Fibroblast of the conjunctiva (primary cell): ENCODE measurements at regions not wholly inside any gene's neighbourhood (a gene's known extent, or its start where the extent isn't known, plus 50 kb on each side); places are given as distances from the start of the nearest gene placed in this dataset.
A peak's percentile ranks its signal among the peaks of the same experiment; 100 is the strongest.

Experiments used
- DNase-seq: peaks from one replicate; pipeline ENCODE4 v3.0.0-alpha.2; 2010; ENCODE audit warnings: low read depth

DNA sequence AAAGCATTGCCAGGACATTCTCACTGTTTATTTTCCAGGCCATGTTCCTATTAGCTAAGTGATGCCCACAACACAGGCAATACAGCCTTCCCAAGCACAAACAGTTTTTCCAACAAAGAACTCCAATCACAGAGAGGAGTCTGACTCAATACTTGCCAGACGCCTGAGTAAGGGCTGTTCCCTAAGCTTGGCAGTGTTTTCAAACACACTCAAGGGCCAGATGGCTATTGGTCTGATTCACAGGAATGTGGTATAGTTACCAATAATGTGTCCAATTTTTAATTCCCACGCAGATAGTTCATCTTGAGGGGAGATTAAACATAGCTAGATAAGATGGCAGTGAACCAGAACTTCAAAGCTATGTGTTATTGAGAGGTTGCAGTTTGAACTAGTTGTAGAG is 381.0 kb downstream of the SNAPC1 start:
- DNase-seq, result peak; percentile 2

DNA sequence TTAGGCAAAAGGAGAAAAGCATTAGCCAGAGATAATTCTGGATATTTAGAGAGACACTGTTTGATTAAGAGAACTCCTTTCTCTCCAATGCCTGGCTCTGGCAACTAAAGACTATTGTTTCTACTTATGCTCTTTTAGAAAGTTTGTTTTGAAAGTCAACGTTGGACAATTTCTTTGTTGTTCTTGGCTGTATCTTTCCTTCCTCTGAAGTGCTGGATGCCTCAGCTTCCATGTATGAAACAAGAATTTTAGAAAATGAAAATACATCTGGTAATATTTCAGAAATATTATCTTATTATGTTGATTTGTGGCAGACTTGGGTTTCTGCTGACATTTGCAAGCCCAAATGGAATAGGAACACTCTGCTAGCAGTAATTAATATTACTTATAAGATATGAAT is 382.6 kb downstream of the SNAPC1 start:
- DNase-seq, result no peak

DNA sequence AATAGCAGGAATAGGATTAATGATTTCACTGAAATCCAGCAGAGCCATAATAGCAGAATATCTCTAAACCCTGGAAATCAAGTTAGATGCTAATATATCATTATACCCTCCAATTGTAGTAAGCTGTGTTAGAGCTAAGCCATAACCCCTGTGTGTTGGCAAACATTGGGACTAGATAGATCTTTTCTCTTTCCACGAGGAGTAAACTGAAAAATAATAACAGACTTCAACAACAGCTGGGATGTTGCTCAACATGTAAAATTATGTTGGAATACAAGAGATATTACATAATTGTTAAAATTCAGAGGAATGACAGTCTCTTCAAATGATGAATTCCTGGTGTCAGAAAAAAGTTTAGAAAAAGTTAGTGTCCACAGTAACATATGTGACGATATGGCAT is 383.8 kb downstream of the SNAPC1 start:
- DNase-seq, result no peak

DNA sequence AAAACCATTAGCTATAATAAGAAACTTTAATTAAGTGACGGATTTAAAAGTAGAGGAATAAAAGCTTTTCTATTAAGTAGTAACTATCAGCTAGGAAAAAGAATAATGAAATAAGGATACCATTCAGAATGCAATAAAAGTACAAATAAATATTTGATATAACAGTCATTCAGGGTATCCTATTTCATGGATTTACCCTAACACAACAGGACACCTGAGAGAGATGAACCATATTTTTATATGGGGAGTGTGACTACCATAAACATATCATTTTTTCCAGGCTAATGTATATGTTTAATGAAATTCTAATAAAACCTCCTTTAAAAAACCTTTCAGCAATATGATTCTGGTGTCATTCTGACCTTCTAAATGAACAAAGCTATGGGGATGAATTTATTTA is 393.8 kb downstream of the SNAPC1 start:
- no peak for DNase-seq

DNA sequence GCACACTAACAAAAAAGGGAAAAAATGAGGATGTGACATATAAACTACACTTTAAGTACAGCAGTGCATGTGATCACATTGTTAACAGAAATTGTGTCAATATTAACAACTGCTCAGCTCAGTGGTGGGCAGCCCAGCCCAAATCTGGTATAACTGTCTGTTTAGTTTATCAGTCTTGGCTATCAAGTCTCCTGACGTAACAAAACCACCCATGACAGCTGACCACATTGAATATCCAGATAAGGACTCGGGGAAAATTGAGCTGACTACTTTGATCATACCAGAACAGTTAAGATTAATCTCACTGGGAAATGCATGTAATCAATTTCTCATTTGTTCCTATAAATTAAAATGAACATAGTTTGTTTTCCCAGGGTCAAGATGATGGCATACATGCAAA is 396.6 kb downstream of the SNAPC1 start:
- DNase-seq, result no peak

DNA sequence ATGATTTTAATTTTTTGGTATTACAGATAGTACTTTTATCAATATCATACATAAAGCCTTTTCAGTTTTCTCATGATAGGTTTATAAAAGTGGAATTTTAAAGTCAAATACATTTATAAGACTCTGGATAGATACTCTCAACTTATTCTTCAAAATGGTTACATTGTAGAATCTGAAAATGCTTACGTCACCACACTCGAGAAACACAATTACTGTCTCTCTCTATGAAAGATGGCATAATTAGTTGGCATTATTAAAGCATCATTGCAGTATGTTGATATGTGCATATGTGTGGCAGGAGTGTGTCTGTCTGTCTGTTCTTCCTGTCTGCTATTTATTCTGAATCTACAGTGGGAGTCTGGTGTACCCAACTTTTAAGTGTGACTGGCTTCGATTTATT is 397.1 kb downstream of the SNAPC1 start:
- no peak for DNase-seq

DNA sequence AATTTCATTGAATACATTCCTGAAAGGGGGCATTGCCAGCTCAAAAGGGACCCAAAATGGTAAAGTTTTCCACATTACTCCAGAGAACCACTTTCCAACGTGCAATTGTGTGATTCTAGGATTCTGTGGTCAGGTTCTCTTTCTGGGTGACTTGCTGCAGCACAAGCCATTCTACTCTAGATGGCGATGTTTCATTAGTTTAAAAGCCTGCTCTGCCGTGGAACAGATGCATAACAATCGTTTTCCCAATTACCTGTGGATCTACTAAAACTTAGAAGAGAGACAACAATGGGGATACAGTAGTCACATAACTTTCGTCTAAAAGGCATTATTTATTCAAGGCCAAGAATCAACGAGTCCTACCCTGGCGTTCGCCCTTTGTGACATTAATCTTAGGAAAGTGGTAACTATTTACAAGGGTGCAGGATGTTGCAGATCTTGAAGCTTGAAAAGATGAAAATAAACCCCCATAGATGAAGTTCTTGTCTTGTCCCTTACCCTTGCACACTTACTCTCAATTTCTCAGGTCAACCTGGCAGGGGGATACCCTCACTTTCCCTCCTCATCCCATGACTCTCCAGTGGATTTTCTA is 400.9 kb downstream of the SNAPC1 start:
- DNase-seq, result peak; percentile 14

DNA sequence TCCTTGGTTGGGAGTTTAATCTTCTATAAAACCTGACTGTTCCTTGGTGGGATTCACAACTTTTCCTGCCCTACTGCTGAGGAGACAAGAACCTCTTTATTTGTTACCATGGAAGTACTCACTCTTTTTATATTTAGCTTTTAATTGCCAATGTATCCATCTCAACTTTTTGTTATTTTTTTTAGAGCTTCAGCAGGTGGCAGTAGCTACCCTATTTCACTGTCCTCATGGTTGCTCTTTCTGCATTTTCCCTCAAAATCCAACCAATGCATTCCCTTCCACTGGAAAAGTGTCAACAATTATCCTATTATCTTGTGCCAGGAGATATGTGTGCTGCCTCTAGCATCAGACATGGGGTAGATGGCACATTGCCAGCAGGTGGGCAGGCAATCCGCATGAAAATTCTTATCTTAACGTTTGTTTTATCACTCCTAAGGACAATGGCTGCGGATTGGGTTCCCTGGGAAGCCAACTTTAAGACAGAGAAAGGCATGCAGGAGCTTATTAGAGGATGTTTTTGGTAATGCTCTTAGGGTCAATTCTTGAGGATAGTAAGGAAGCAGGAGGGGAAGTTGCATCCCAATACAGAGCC is 406.4 kb downstream of the SNAPC1 start:
- no peak for DNase-seq

DNA sequence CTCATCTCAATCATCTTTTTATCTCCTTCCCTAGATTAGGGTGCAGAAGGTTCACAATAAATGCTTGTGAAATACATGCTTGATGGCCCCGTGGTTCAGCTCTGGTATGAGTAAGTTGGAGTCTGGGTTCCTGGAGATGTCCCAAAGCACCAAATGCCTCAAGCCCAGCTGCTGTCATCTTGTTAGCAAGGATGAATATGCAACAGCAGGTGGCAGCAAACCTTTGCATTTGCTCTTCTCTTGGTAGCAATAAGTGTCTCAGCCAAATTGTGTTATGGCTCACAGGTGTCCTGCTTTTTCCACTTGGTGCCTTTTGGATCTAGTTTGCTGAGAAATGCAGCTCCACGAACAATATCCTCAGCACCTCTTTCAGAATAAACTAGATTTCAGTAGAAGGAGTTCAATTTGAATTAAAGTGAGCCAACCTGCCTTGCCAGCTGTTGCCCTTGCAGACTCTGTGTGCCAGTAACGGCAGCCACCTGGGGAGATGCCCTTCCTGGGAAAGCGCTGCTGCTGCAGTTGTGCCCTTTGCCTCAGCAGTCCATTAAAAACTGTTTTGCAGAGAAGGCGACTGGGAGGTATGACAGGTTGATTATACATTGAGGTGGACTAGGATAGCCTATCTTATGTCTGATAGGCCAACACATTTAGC is 417.3 kb downstream of the SNAPC1 start:
- DNase-seq, result peak; percentile 83

DNA sequence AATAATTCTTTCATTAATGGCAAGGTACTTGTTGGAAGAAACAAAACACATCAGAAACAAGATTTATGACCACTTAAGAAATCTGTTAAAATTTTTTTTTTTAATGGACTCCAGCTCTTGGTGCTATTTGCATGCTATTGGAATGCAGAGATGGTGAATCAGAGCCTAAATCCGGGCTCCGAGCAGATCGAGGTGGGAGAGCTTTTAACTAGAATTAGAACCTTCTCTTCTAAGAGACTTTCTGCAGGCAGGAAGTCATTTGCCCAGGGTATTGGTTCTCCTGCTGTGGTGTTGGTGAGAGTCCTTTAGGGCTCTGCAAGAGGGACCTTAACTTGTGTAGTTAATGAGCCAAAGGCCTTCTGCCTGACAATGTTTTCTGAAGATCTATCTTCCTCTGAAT is 419.4 kb downstream of the SNAPC1 start:
- no peak for DNase-seq

DNA sequence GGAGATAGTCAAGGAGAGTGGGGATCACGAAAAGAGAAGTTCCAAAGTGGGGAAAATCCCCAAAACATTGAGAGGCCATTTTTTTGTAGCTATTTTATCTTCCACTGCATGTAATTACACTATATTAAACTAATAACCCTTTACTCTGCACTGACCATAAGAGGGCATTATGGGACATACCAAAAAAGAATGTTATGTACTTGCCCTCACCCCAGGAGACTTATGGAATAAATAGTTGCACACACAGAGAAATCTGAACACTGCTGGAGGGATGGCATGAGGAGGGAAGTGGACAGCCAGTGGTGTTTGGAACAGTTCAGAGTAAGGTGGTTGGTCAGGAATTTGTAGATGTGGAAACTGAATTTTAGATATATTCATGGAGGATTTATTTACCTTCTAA is 422.9 kb downstream of the SNAPC1 start:
- DNase-seq, result no peak

DNA sequence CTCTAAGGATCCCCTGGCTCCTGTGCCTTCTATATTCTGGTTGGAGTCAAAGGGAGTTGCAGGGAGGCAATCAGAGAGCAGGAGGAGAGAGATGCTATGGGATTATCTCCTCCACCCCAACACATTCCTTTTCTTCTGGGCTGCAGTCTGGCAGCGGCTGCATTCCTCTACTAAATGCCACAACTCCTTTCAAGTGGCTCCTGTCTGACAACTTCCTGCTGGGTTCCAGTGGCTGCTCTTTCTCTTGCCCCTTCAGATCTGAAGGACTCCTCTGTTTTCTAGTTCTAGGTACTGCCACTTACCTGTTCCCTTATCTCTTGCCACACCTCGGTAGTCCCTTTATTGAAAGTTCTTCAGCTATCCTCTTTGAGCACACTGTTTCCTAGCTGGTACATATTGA is 425.0 kb downstream of the SNAPC1 start:
- DNase-seq, result no peak

DNA sequence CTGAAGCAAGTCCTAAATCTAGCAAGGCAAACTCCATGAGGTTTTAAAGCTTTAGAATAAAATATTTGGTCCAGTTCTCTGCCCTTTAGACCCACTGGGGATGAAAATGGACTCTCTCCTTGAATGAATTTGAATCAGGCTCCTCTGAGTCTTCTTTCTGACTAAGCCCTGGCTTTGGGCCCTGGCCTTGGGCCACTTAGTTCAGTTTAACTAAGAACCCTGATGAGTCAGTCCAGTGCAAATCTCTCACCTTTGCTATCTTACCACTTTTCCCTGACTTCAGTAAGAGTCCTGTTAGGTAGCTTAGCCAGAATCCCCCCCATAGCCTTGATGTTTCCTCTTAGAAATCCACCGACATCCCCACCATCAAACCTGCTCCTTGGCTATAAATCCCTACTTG is 427.5 kb downstream of the SNAPC1 start:
- DNase-seq, result peak; percentile 30

DNA sequence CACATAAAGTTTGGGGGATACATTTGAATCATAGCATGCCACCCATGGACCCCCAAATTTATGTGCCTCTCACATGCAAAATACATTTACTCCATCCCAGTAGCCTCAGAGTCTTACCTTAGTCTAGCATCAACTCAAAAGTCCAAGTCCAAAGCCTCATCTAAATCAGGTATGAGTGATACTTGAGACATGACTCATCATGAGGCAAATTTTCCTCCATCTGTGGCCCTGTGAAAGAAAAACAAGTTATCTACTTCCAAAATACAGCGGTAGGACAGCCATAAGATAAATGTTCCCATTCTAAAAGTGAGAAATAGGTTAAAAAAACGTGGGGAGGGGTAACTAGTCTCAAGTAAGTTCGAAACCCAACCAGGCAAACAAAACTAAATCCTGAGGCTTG is 444.2 kb downstream of the SNAPC1 start:
- no peak for DNase-seq

DNA sequence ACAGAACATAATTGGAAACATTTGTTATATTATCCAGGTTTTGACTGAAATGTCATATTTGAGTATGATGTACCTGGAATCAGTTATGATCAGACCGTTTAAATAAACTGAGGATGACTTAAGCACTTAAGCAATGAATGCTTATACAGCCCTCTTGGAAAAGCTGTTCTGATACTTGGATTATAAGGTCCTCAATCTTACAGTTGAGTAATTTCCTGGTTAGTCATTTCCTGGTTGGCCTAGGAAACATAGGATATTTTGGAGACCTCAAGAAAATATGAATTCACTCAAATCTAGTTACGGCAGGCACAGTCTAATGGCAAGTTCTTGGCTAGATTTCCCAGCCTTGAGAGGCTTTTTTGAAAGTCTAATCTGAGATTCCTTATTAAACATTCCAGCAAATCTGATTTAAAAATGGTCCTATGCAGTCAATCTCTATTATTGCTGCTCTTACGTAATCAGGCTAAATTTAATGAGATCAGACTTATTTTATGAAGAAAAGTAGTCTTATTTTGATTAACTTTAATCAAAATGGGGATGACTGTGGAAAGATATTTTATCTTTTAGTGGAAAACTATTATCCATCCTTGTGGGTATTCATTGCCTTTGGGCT is 447.2 kb downstream of the SNAPC1 start:
- DNase-seq, result peak; percentile 33

DNA sequence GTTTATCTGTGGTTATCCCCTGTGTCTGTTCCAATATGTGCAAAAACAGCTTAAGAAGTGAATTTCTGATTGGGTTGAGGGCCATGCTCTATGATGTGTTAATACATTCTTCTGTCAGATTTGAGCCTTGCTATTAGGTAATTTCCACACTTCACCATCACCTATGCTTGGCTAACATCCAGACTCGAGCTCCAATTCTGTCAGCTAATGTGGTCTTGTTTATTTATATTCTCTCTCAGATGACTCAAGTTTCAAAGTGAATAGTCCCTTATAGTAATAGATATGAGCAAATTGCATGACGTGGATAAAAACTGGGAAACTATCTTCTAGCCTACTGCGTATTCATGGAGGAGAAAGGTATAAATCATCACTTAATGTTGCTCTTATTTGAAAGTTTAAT is 451.3 kb downstream of the SNAPC1 start:
- DNase-seq, result no peak

DNA sequence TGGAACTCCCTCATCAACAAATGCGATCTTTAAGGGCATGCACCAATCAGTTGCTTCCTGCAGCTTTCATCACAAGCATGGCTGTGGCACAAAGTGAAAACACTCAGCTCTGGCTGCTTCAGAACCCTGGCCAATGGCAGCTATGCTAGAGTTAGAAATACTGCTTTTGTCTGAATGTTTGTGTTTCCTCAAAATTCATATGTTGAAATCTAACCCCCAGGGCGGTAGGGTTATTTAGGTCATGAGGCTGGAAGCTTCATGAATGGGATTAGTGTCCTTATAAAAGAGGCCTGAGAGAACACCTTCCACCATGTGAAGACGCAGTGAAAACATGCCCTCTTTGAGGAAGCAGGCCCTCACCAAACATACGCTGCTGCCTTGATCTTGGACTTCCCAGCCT is 453.9 kb downstream of the SNAPC1 start:
- no peak for DNase-seq

DNA sequence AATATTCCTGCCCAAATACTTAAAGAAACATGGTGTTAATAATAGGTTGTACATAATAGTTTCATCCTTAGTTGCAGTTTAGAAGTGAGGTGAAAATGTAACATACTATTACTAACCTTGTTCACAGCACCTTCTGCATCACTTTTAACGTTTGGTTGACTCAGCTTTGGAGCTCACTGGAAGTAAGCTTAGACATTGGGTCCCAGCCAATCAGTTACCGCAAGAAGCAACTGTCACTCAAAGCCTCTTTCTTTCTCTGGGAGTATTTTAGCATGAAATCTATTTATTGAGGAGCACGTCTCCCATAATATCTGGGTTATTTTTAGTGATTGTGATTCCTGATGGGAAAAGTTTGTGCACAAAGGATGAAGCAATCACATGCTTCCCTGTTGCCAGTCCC is 472.6 kb downstream of the SNAPC1 start:
- DNase-seq, result no peak

DNA sequence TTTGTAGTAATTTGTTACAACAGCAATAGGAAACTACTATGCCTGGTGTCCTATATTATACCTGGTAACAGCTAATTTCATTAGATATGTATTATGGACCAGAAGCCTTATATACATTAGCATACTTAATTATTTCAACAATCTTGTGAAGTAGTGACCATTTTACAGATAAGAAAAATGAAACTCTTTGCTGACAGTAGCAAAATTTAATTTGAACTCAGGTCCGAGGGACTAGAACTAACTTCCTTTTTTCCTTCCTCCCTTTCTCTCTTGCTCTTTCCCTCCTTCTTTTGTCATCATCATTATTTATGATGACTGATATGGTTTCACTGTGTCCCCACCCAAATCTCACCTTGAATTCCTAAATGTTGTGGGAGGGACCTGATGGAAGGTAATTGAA is 482.0 kb downstream of the SNAPC1 start:
- no peak for DNase-seq

DNA sequence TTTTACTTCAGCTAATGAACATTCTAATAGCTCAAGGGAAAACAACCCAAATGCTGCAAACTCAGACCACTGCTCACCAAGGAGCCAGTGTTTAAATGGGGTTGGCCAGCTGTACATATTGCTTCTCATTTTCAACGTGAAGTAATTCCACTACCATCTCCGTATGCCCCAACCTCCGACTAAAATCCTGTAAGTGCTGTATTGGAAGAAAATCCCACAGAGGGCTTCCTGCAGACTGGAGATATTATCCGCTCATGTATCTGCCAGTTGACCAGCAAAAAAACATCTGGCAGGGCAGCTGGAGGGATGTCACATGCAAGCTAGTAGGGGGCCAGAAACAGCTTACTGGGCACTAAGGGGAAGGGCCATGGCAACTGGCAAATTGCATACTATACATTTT is 485.0 kb downstream of the SNAPC1 start:
- no peak for DNase-seq

DNA sequence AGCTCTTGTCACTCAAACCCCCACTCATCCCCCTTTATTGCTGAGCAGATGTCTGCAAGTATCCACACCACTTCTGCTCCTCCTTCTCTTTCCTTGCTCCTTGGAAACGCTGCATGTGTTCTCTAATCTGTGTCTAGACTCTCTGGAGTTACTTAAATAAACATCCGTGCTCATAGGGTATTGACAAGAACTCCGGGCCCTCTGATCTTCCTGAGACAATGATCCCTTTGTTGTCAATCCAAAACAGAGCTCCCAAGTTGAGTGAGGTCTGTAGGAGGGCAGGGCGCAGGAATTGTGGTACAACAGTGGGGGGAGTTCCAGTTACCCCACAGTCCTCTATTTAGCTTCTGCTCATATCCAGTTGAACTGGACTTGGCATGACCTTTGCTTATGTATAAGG is 489.0 kb downstream of the SNAPC1 start:
- no peak for DNase-seq

DNA sequence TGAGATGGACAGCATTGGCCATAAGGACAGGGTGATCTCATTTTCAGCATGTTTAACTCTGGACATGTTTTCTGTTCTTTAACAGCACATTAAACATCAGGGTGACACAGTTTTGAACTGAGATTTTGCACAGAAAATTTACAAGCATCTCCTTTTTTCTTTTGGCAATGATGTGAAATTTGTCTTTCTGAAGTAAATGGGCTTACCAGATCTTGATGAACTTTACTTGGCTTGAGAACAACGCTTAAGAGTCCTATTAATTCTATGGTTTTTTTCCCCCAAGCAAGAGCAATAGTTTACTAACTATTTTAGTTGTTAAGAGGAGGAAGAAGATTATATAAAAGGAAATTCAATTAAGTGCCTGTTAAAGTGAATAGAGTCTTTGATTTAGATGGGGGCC is 491.0 kb downstream of the SNAPC1 start:
- DNase-seq, result no peak

DNA sequence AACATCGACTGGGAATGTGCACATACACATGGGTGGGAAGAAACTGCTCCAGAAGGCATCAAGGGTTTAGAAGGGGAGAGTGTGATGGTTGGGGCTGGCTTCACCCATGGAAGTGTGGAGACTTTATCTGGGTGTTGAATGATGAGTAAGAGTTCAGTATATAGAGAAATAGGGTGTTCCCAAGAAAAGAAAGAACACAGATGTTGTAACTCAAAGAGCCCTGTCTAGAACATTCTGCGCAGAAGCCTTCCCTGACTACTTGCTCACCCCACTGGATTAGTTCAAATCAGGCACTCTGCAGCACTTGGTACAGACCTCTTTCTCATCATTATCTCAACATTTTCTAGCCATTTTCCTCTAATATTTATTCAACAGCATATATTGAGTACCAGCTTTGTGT is 491.7 kb downstream of the SNAPC1 start:
- DNase-seq, result no peak

DNA sequence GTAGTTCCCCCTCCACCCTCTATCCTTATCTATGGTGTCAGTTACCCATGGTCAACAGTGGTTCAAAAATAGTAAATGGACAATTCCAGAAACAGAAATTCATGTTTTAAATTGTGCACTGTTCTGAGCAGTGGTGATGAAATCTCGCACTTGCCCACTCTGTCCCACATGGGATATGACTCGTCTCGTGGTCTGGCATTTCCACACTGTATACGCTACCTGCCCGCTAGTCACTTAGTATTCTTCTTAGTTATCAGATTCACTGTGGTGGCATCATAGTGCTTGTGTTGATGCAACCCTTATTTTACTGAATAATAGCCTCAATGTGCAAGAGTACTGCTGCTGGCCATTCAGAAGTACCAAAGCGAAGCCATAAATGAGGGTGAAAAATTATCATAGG is 507.0 kb downstream of the SNAPC1 start:
- no peak for DNase-seq
